Glomerular visceral epithelial cell (primary cell): ENCODE measurements at regions not wholly inside any gene's neighbourhood (a gene's known extent, or its start where the extent isn't known, plus 50 kb on each side); places are given as distances from the start of the nearest gene placed in this dataset.

Source experiments
- DNase-seq: peaks from one replicate; pipeline ENCODE4 v3.0.0-alpha.2; 2016; ENCODE audit errors: extremely low spot score

DNA sequence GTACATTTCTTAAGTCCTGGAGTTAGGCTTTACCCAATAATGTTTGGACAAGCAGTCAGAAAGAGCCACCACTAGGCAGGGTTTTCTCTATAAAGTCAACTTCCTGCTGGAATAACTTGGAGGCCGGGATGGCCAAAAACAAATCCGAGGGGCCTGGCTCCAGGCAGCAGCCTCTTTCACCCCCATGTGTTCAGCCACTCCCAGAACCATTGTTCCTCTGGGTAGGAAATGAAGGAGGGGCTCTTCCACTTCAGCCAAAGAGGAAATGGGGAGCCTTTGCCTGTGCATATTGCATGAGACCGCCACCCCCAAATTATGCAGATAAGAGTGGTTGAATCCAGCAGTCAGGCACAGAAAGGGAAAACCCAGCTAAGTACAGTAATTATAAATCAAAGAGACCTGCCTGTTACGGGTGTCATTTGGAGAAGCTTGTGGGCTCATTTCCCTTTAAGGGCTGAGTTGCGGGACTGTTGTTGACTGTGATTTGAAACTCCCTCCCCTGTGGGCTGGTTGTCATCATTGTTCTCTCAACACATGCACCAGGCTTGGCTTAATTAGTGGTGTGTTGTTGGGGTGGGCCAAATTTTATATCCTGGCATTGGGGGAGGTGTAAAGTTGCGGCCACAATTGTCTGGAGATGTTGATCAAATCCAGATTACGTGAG lies 212.8 kb upstream of the SOX11 start:
- DNase-seq, result no peak

DNA sequence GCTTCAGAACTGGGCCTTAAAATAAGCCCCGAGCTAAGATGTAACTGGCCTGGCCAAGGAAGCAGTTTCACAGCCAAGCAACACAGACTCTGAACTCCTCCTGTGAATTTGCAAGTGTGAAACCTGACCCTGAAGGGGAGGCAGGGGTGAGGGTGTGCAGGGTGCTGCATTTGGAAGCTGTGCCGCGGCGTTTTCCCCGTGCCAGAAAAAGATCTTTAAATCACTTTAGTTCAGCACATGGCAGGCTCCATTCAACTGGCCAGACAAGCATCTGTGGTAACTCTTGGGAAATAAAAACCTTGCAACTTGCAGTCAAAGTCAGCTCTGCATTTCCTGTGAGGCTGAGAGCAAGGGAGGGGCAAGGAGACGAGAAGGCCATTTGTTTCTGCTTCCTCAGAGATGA lies 209.3 kb upstream of the SOX11 start:
- no peak for DNase-seq

DNA sequence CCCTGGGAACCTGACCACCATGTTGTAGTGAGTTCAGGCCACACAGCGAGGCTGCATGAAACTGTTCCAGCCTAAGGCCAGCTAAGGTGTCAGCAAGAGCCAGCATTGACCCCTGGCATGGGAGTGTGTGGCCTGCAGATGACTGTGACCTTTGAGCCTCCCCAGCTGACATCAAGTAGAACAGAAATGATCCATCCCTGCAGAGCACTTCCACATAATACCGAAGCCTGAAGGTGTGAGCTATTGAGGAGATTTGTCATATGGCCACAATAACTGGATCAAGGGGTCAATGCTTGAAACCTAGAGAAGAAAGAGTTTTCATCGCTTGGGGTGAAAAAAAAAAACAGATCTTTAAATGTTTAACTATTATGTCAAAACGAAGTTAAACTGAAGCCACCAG lies 207.3 kb upstream of the SOX11 start:
- no peak for DNase-seq

DNA sequence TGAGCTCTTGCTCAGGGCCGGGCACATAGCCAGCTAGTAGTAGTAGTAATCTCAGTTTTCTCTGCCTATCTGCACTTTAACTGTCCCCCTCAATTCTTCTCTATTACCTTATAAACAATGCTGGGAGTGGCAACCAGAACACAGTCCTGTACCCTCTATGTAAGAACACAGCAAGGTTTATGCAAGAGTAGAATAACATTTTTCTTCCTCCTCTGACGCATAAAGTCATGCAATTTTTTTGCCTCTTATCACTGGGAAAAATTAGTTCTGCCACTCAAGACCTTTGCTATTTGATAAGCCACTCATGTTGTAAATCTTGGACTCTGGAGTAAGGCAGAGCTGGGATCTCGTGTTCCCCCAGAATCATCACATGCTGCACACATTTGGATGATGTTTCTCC lies 200.7 kb upstream of the SOX11 start:
- no peak for DNase-seq

DNA sequence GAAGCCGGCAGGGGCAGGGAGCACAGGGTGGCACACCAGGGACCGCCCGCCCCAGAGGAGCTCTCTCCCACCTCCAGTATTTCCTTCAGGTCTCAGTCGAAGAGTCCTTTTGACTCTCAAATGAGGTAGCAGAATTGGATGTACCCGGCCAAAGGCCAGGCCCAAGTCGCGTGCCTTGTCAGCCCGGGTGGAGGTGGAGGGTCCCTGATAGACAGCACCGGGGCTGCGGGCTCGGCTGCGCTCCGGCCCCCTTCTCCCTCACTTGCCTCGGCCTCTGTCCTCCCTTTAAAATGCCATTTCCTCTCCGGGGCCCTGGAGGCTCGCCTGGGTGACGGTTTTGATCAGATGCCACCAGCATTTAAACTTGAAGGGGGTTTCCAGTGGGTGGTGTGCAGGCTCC lies 198.9 kb upstream of the SOX11 start:
- DNase-seq, result no peak

DNA sequence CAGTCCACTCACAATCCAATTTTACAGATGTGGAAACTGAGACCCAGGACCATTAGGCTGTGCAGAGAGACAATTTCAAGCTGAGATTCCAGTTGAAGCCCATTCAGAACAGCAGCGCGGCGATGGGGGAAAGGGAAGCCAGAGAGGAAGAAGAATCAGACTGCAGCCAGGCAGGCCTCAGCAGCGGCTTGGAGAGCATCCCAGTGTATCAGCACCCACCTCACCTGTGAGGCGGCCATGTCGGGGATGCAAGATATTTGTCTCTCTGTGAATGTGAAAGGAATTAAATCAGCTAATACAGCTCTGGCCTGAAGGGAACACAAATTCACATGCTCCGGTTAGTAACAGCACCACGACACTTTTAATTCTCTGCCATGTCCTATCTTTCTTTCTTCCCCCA lies 198.0 kb upstream of the SOX11 start:
- DNase-seq, result no peak

DNA sequence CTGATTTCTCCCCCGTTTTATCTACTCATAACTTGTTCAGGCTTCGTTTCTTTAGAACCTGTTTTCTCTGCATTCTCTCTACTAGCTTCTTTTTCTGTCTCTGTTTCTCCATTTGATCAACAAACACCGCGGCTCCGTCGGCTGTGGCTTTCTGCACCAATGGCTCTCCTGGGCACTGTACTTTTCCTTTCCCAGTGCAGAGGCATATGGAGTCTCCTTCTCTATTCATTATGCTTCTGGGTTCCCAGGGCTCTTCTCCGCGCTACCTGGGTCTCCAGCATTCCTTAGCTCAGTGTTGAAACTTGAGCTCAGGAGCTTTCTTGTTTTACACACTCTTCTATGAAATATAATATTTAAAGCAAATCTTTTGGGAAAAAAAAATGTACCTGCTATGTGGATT lies 196.6 kb upstream of the SOX11 start:
- no peak for DNase-seq

DNA sequence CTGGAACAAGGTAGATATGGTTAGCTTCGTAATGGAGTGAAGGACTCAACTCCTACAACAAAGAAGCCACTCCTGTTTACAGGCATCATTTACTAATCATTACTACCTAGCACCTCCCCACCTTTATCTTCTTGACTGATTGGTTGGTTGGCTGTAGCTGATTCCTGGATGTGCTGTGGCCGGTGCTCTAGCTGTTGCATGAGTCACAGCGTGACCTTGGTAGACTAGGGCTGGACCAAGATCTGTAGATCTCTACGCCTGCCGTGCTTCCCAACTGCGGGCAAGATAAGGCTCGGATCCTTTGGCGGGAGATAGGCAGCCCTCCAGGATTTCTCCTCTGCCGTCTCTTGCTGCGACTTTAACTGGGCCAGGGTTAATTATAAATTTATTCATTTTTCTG lies 194.3 kb upstream of the SOX11 start:
- DNase-seq, result no peak

DNA sequence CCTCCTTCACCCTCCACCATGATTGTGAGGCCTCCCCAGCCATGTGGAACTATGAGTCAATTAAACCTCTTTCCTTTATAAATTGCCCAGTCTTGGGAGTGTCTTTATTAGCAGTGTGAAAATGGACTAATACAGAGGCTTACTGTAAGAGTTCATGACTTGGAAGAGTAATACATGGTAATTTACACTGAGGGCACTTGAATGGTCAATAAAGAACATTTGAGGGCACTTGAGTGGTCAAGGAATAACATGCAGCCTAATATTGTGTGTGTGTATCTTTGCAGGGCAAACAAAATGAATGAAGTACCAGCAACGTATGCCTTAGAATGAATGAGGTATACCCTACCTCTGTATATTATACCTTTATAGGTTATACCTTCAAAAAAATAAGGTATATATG lies 190.4 kb upstream of the SOX11 start:
- no peak for DNase-seq

DNA sequence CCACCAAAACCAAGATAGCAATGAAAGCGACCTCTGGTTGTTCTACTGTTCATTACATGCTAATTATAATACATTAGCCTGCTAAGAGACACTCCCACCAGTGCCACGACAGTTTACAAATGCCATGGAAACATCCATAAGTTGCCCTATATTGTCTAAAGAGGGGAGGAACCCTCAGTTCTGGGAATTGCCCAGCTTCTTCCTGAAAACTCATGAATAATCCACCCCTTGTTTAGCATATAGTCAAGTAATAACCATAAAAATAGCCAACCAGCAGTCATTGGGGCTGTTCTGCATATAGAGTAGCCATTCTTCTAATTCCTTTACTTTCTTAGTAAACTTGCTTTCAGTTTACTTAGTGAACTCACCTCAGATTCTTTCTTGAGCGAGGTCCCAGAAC lies 189.8 kb upstream of the SOX11 start:
- DNase-seq, result no peak

DNA sequence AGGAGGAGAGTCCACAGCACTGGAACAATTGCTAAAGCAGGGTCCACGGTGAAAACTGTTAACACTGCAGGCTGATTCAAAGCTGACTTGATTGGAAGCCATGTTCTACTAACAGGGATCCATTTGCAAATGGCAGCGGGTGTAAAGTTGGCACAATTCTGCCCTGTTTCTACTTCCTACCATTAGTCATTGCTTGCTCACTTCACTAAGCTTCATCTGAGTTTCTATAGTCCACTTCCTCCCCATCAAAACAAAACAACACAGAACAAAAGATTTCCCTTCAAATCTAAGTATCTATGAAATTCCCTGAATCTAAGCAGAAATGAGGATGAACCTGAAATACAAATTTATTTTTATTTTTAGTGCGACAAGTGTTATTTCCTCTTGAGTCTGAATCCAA lies 187.4 kb upstream of the SOX11 start:
- no peak for DNase-seq

DNA sequence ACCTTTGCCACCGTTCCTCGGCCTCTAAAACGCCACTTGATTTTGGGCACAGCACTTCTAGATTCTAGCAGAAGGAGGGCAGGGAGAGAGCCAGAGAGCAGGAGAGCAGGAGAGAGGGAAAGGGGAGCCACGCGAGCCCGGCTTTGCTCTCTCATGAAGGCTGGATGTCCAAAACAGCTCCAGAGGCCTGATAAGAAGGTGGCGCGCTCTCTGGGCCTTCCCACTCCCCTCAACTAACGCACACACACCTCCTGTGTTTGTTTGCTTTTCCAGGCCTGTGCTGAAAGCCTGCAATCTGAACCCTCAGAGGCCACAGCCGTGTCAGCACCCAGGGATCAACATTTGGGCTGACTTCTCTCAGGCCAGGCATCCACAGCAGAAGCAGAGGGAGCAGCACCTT lies 184.8 kb upstream of the SOX11 start:
- no peak for DNase-seq

DNA sequence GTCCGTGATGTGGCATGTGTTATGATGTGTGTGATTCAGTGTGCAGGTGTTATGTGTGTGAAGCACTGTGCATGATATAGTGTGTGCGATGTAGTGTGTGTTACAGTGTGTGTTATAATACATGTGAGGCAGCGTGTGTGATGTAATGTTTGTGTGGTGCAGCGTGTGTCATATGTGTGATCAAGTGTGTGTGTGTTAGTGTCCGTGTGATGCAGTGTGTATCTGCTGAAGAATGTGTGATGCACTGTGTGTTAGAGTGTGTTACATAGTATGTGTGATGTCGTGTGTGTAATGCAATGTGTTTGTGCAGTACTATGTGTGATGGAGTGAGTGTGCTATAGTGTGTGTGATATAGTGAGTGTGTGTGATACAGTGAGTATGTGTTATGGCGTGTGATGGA lies 182.8 kb upstream of the SOX11 start:
- no peak for DNase-seq

DNA sequence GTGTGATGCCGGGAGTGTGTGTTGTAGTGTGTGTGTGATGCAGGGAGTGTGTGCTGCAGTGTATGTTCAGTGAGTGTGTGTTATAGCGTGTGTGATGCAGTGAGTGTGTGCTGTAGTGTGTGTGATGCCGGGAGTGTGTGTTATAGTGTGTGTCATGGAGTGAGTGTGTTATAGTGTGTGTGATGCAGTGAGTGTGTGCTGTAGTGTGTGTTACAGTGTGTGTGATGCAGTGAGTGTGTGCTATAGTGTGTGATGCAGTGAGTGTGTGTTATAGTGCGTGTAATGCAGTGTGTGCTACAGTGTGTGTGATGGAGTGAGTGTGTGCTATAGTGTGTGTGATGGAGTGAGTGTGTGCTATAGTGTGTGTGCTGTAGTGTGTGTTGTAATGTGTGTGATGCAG lies 182.1 kb upstream of the SOX11 start:
- no peak for DNase-seq

DNA sequence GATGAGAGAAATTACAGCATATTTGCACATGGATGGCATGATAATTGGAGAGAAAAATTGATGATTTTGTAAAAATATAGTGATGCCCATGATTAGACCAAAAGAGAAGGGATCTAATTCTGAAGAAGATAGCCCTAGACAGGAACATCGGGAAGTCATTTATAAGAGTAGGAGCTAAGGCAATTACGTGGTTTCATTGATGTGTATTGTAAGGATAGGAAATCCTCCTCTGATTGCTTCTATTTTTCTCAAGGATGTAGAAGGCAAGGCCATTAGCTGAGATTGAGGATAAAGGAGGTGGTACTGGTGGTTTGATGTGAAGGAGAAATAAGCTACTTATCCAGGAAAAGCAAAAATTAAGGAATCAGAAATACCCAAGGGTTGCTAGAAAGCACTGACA lies 176.5 kb upstream of the SOX11 start:
- no peak for DNase-seq

DNA sequence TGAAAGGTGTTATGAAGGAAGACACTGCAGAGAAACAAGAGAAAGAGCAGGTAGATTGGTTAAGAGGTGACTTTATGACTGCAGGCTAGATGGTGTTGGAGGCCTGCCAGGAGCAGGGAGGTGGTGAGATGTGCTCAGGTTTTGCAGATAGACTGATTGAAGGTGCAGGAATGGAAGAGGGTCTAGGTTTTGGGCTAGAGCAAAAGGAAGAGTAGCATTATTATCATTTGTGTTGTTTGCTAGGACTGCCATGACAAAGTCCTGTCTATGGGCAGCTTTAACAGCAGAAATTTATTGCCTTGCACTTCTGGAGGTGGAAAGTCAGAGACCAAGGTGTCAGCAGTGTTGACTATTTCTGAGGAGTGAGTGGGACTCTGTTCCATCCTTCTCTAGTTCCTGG lies 172.9 kb upstream of the SOX11 start:
- no peak for DNase-seq

DNA sequence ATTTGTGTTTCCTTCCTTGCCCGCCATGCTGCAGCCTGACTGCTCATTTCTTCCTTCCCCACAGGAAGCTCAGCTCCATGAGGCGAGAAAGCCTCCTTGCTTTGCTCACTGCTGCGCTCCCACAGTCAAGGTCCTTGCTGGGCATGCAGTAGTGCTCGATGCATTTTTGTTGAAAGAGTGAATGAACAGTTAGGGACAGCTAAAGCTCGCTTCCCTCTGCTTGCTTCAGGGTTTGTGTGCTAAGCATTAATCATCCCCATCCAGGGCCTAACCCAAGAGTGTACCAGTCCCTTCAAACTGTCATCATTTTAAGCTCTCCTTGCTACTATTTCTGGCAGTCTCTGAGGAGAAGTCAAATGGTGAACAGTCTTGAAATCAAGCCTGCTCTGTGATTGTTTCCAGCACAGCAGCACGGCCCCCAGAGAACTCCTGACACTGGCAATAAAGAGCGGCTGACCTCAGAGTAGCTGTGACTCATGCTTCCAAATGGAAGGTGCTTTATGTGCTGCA lies 171.7 kb upstream of the SOX11 start:
- no peak for DNase-seq

DNA sequence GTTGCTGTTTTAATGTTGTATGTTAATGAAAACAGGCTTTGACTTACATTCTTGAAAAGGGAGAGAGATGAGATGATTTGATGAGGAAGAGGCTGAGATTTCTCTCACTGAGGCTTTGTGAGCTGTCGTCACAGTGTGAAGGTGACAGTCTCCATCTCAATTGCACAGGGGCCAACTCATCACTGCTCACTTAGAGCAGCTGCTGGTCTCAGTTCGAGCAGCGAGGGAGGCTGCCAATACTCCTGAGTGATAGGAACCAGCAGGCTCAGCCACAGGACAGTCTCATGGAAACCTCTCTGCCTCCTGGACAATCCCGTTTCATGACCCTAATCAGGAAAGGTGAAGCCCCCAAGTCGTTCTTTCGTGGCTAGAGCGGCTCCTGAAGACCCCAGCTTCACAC lies 170.7 kb upstream of the SOX11 start:
- no peak for DNase-seq

DNA sequence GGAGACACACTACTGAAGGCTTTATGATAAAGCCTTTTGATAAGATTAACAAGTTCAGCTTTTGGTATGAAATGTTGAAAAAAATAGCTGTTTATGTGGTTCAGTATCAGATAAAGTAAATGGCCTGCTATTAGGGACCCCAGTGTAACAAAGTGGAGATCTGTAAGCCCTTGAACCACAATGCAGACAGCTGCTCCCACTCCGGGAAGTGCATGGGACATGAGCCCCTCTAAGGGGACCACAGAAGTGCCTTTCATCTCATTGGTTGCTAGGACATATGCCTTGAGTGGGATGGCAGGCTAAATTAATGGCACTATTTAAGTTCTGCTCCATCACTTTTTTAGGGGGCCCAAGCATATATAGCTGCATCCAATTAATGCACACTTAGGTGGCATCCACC lies 167.6 kb upstream of the SOX11 start:
- DNase-seq, result no peak

DNA sequence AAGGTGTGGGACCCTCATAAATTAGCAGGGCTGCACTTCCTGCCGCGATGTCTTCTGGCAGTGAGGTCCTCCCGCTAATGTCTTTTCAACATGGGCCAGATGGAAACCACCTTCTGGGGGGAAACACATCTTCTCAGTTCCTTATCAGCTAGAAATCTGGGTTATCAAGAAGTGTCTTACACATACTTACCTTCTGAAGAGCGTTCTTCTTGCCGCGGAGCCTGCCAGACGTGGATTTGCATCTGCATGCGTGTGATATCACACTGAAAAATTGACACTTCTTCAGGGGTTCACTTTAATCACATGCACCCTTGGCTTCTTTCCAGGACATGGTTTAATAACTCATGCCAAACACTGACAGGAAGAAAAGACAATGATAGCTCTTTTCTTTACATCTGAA lies 163.5 kb upstream of the SOX11 start:
- no peak for DNase-seq

DNA sequence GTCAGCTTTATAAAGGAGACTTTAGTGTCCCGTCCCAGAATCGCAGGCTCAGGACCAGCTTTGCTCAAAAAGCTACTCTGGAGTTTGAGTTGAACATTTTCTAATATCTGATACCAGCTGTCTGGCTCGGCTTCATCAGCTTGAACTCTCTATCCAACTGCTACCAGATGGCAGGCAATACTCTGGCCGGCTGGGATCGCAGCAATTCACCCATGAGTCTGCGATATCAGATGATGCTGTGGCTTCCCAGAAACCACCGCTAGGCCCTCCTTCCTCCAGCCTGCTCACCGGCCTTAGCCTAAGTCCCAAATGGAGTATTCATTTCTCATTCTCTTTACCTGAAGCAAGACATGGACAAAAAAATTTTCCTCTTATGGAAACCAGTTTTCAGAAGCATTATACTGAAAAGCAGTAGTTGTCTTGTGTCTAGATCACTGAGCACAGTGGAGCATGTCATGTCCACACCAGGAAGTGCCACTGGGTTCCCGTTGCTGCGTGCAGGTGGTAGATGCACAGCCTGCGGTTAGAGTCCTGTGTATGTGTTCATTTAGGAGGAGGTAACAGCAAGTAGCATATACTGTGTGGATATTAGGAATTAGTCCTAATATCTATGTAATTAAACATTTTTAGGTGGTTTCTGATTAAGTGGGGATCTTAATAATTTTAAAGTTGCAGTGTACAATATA lies 162.0 kb upstream of the SOX11 start:
- DNase-seq, result no peak

DNA sequence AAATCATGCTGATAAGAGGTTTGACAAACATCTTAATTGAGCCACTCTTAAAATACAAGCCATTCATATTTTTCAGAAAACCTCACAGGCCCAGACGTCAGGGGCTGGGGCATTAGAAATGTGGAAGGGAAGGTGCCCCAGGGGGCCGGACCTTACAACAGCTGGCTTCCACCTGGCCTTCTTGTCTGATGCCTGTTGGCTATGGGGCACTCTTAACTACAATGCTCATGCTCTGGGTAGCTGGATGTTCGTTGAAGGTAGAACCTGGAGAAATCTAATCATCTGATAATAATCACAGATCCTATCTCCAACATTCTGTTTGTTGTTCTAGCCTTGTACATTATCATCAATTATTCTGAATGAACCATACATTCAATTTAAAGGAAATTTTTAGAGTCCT lies 156.9 kb upstream of the SOX11 start:
- no peak for DNase-seq

DNA sequence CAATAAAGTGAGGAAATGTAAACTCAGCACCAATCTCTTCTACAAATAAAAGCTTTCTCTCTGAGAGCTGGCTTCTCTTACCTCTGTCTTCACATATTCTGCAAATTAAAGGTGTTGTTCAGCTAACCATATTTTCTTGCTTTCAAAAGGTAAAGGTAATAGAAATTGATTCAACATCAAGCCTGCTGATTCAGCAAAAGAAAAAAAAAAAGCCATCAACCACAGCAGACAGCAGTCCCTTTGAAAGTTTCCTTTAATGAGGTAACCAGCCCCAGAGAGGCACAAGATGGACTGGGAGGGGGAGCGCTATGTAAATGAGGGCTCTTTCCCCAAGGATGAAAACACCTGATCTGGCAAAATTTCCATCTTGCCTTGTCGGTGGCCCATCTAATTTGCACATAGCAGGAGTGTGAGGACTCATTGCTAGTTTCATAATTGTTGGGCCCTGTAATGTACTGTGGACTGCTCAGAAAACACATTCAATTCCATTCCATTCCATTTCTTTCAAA lies 154.9 kb upstream of the SOX11 start:
- DNase-seq, result no peak

DNA sequence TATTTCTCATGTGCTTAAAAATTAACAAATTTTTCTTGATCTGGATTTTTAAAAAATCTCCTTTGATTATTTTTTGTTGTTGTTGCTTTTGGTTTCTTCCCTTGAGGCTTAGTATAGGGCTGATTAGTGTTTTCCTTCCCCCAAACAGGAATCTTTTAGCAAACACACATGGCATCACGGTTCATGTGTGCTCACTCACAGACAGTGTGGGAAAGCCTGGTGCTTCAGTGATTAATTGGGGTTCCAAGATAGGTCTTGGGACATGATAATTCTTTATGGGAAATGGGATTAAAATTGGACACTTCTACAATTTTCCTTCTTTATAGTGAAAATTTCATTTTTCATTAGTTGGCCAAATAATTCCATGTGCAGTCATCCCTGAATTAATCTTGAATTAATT lies 153.9 kb upstream of the SOX11 start:
- no peak for DNase-seq
